ENCODE measurements at regions not wholly inside any gene's neighbourhood (a gene's known extent, or its start where the extent isn't known, plus 50 kb on each side); places are given as distances from the start of the nearest gene placed in this dataset.

DNA sequence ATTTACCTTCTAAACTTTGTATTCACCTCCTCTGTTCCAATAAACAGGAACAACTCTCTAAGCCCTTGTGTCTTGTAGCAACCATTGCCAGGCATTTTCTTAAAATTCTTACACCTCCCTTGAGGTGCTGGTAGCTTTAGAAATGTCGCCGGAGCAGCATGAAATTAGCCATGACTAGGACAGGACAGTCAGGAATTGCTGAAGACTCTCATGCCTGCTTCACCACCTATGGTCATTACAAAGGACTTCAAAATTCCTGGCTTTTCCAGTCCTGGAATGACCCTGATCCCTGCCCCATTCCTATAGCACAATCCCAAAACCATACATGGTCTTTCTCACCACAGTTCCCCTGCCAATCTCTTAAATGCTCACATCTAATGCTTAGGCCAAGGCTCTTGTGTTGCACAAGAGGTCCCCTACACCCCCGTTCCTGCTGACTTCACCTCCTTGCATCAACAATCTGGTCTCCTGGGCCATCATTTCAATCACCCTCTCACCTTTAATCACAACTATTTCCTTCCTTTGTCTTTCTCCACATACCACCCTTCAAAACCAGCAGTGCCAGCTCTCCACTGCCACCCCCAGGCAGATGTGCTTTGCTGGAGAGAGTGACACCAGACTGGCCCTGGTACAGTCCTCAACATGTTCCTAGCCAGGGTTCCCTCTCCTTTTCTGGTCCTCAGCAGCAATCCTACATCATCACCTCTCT, 113.2 kb upstream of the TJP1 start:
- CTCF ChIA-PET: interaction anchor here (1.4 kb wide), 1 partner anchor 10 kb away, joined by 7 read pairs; no protein-coding TSS in a partner anchor
- POLR2A ChIA-PET: no interaction called here
- Histone ChIP-seq H3K4me3 (ENCODE audit: low read depth, low read length) (no peak overlapping the region), H3K27me3 (replicated peaks; ENCODE audit: control insufficient read depth, insufficient read depth, low read length) (no peaks in the 10 kb centered on the region), H3K9me3 (no peaks in the 10 kb centered on the region; the same call in 1 of the 2 replicates), H3K4me1 (peaks cover 20% of the 10 kb centered on the region; the same call in 1 of the 2 replicates), H3K36me3 (ENCODE audit: control insufficient read depth, insufficient read depth, low read length) (no peaks in the 10 kb centered on the region)
- H3K27ac Mint-ChIP-seq (ENCODE audit: unreplicated experiment): peak overlapping the region; percentile 4
- H3K4me1 Mint-ChIP-seq (ENCODE audit: low read depth, unreplicated experiment): peaks cover 17% of the 10 kb centered on the region
- H3K36me3 Mint-ChIP-seq (ENCODE audit: insufficient read depth, unreplicated experiment): no peaks in the 10 kb centered on the region
- intact Hi-C loops (cut with micrococcal nuclease; ENCODE audit: unreplicated experiment): loop anchor here (1.0 kb wide), 1 partner anchor 267 kb away; no protein-coding TSS in a partner anchor
- no peaks in the 10 kb centered on the region for H3K27me3 Mint-ChIP-seq (ENCODE audit: insufficient read depth, unreplicated experiment)
- TF ChIP-seq, protein P1, sequence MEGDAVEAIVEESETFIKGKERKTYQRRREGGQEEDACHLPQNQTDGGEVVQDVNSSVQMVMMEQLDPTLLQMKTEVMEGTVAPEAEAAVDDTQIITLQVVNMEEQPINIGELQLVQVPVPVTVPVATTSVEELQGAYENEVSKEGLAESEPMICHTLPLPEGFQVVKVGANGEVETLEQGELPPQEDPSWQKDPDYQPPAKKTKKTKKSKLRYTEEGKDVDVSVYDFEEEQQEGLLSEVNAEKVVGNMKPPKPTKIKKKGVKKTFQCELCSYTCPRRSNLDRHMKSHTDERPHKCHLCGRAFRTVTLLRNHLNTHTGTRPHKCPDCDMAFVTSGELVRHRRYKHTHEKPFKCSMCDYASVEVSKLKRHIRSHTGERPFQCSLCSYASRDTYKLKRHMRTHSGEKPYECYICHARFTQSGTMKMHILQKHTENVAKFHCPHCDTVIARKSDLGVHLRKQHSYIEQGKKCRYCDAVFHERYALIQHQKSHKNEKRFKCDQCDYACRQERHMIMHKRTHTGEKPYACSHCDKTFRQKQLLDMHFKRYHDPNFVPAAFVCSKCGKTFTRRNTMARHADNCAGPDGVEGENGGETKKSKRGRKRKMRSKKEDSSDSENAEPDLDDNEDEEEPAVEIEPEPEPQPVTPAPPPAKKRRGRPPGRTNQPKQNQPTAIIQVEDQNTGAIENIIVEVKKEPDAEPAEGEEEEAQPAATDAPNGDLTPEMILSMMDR (IDR thresholded peaks at IDR 0.05; ENCODE audit: insufficient read depth in 1 of 2, low read depth in 1 of 2, low read length in 1 of 2, severe bottlenecking in 1 of 2, unreplicated experiment in 1 of 2): peak; percentile 31 to 35
- H3K4me3 Mint-ChIP-seq (ENCODE audit: unreplicated experiment): no peak overlapping the region
- no TSS peak for BruUV-seq (replicated peaks)
- DNase-seq: peak in 1 of 2 experiments; percentile 41
- H3K9me3 Mint-ChIP-seq (ENCODE audit: unreplicated experiment): no peaks in the 10 kb centered on the region

- POLR2A ChIA-PET: no interaction called here
- Histone ChIP-seq H3K36me3 (ENCODE audit: control insufficient read depth, insufficient read depth, low read length) (no peaks in the 10 kb centered on the region), H3K27me3 (replicated peaks; ENCODE audit: control insufficient read depth, insufficient read depth, low read length) (no peaks in the 10 kb centered on the region), H3K4me1 (peaks cover 20% of the 10 kb centered on the region; the same call in 1 of the 2 replicates), H3K9me3 (no peaks in the 10 kb centered on the region; the same call in 1 of the 2 replicates), H3K4me3 (ENCODE audit: low read depth, low read length) (no peak overlapping the region)
- Mint-ChIP-seq H3K27me3 (ENCODE audit: insufficient read depth, unreplicated experiment) (no peaks in the 10 kb centered on the region), H3K4me1 (ENCODE audit: low read depth, unreplicated experiment) (peaks cover 17% of the 10 kb centered on the region), H3K4me3 (ENCODE audit: unreplicated experiment) (no peak overlapping the region), H3K36me3 (ENCODE audit: insufficient read depth, unreplicated experiment) (no peaks in the 10 kb centered on the region), H3K27ac (ENCODE audit: unreplicated experiment) (no peak overlapping the region), H3K9me3 (ENCODE audit: unreplicated experiment) (no peaks in the 10 kb centered on the region)
- intact Hi-C loops (cut with micrococcal nuclease; ENCODE audit: unreplicated experiment): no loop called here
- CTCF ChIA-PET: no interaction called here
- BruUV-seq (replicated peaks): no TSS peak
- TF ChIP-seq, protein P1 (IDR thresholded peaks at IDR 0.05; ENCODE audit: insufficient read depth in 1 of 2, low read depth in 1 of 2, low read length in 1 of 2, severe bottlenecking in 1 of 2, unreplicated experiment in 1 of 2): no peak
- DNase-seq: no peak
These were observed 112.0 kb upstream of the TJP1 start for GRCh38 chr15:29934251-29934650.

GRCh38 chr15:29933042-29933803, 111.0 kb upstream of the TJP1 start:
- Histone ChIP-seq H3K36me3 (ENCODE audit: control insufficient read depth, insufficient read depth, low read length) (no peaks in the 10 kb centered on the region), H3K27me3 (replicated peaks; ENCODE audit: control insufficient read depth, insufficient read depth, low read length) (no peaks in the 10 kb centered on the region), H3K4me3 (ENCODE audit: low read depth, low read length) (no peak overlapping the region), H3K4me1 (peaks cover 16% of the 10 kb centered on the region; the same call in 1 of the 2 replicates), H3K9me3 (no peaks in the 10 kb centered on the region; the same call in 1 of the 2 replicates)
- BruUV-seq (replicated peaks): no TSS peak
- DNase-seq: no peak
- TF ChIP-seq, protein P1 (IDR thresholded peaks at IDR 0.05; ENCODE audit: insufficient read depth in 1 of 2, low read depth in 1 of 2, low read length in 1 of 2, severe bottlenecking in 1 of 2, unreplicated experiment in 1 of 2): no peak
- POLR2A ChIA-PET: no interaction called here
- Mint-ChIP-seq H3K4me3 (ENCODE audit: unreplicated experiment) (no peak overlapping the region), H3K4me1 (ENCODE audit: low read depth, unreplicated experiment) (peaks cover 17% of the 10 kb centered on the region), H3K27ac (ENCODE audit: unreplicated experiment) (no peak overlapping the region), H3K36me3 (ENCODE audit: insufficient read depth, unreplicated experiment) (no peaks in the 10 kb centered on the region), H3K9me3 (ENCODE audit: unreplicated experiment) (no peaks in the 10 kb centered on the region), H3K27me3 (ENCODE audit: insufficient read depth, unreplicated experiment) (no peaks in the 10 kb centered on the region)
- CTCF ChIA-PET: no interaction called here
- intact Hi-C loops (cut with micrococcal nuclease; ENCODE audit: unreplicated experiment): no loop called here
